Hematopoietic multipotent progenitor cell treated with erythropoietin and hydrocortisone succinate and interleukin-3 and kit ligand, for 8 days (in vitro differentiated cells): ENCODE measurements at regions not wholly inside any gene's neighbourhood (a gene's known extent, or its start where the extent isn't known, plus 50 kb on each side); places are given as distances from the start of the nearest gene placed in this dataset.

Source experiments
- DNase-seq: peaks from one replicate; pipeline ENCODE4 v3.0.0-alpha.2; 2015

- no peak for DNase-seq
These were observed 223.1 kb upstream of the JUN start for GRCh38 chr1:59006932-59007331.

DNA sequence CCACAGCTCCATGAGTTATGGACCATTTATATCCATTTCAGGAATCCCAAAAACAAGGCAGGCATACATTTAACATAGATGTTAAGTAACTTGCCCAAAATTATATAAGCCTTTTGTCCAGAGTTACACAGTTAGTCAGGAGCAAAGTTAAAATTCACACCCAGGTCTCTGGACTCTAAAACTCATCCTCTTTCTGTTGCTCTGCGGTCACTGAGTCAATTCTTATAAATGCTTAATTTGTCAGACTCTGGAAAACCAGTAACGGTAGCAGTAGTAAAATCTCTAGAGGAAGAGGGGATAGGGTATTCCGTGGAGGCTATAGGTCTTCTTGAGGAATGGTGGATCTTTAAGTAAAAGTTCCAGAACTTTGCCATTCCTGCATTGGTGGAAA lies 223.6 kb upstream of the JUN start:
- no peak for DNase-seq

GRCh38 chr1:59007820-59008598 lies 224.2 kb upstream of the JUN start:
- peak; percentile 8 for DNase-seq

DNA sequence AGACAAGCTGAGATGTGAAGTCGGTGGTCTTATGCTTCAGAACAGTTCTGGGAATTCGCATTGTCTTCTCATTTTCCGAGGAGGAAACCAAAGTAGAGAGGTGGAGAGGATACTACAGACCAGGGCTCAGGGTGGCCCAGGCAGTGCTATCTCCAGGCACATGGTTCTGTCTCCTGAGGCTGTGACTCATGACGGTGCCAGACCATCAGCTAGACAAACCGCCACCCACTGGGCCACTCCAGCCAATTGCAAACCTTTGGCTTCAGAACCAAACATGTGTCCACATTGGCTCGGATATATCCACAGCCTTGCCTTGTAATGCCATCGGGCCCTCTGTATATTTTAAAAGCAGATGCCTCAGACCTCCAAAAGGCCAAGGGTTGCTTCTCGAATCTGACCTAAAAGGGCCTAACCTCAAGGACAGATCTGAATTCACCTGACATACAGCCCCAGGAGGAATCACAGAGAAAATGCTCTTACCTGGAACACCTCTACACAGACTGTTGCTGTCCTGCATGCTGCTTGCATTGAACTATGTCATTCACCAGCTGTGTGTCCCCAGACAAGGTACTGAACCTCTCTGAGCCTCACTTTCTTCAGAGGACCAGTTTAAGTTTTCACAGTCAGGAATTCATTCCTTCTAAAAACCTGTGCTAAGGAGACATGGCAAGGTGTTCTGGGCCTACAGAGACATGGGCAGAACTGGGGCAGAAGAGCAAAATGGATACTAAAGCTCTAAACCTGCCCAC lies 224.9 kb upstream of the JUN start:
- DNase-seq, result peak; percentile 17

GRCh38 chr1:59011663-59012062 lies 227.8 kb upstream of the JUN start:
- DNase-seq, result no peak

- DNase-seq, result no peak
These were observed 228.5 kb upstream of the JUN start for GRCh38 chr1:59012378-59012777.

- DNase-seq, result no peak
These were observed 229.6 kb upstream of the JUN start for GRCh38 chr1:59013276-59013927.

DNA sequence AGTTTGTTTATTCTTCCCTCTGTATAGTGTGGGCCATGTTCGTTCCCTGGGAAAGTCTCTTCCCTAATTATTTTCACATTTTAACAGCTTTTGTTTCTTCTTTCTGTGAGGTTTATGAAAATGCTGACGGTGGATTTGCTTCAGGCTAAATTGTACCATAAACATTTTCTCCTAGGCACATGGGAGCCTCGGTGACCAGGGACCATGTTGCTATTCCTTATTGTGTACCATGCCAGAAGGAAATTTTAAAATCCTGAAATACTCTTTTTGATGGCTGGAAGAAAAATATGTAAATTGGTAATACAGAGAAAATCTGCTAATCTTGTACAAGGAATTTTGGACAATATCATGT lies 230.1 kb upstream of the JUN start:
- DNase-seq, result no peak

- DNase-seq, result no peak
These were observed 231.0 kb upstream of the JUN start for GRCh38 chr1:59014827-59015226.

- DNase-seq, result no peak
These were observed 231.9 kb upstream of the JUN start for GRCh38 chr1:59015708-59016107.

- no peak for DNase-seq
These were observed 232.5 kb upstream of the JUN start for GRCh38 chr1:59016390-59016789.

DNA sequence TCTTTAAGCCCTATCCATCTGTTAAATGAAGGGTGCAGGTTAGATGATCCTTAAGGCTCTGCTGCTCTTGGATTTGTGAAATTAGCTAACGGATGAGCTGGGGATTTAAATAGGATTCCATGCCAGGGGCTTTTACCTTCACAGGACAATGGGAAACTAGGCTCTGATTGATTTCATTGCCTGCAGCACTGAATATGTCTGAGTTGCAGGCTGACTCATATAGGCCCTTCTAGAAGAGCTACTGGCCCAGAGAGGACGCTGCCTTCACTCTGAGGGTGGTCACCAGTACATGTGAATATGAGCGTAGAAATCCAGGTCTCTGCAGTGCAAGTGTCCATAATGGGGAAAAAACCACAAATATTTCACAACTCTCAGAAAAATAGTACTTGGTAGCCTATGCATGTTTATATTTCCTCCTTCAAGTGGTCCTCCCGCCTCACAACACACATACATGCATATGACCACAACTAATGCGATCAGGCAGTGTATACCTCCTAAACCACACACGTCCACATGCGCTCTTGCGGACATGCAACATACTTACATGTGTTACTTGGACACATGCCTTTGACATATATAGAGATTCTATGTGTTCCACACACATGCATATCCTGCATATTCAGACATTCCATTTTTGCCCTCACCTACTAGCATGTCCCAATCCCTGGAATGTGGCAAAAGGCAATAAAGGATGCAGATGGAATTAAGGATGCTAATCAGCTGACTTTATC lies 233.8 kb upstream of the JUN start:
- no peak for DNase-seq

DNA sequence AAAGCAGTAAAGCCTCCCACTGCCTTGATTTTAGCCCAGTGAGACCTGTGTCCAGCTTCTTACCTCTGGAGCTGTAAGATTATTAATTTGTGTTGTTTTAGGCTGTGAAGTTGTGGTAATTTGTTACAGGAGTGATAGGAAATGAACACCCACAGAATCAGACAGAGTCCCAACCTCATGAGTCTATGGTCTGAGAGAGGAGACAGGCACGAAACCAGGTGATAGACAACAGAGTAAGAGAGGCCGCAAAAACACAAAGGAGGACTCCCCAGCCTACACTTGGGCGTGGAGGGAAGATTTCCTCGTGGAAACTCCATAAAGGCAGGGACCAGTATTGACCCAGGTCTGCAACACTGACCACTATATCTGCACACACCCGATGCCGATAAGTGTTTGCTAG lies 234.6 kb upstream of the JUN start:
- DNase-seq, result no peak

DNA sequence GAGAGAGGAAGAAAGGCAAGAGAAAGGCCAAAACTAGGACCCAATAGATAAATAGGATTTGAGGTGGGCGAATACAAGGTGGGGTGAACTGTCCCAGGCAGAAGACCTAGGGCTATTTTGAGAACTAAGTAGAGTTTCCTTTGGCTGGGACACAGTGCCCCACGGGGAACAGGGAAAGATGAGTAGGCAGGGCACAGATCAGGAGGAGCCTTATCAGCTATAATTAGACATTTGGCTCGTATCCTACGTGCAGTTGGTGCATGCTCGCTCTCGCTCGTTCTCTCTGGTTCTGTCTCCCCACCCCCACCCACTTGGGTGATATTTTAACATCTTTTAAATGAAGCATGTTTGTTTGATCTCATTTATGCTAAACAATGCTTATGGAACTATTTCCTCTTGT lies 235.0 kb upstream of the JUN start:
- no peak for DNase-seq

GRCh38 chr1:59020151-59020997 lies 236.5 kb upstream of the JUN start:
- peak; percentile 49 for DNase-seq

DNA sequence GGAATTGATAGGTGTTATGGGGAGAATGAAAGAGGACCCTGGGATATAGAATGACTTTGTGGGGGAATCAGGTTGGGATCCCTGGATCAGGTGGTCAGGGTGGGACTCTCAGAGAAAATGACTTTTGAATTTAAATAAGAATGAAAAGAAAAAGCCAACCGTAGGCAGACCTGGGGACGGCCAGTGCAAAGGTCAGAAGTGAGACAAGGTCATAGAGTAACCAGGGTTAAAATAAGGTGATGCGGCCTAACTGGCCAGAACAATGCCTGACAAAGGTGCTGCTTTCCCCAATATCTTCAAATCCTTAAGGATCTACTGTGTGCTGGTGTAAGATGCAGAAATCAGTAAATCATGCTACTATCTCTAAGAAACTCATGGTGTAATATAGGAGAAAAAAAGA lies 238.4 kb upstream of the JUN start:
- DNase-seq, result no peak

- DNase-seq, result no peak
These were observed 239.0 kb upstream of the JUN start for GRCh38 chr1:59022799-59023198.

- no peak for DNase-seq
These were observed 241.4 kb upstream of the JUN start for GRCh38 chr1:59025201-59025600.

- no peak for DNase-seq
These were observed 242.1 kb upstream of the JUN start for GRCh38 chr1:59025898-59026426.

GRCh38 chr1:59026472-59026948 lies 242.7 kb upstream of the JUN start:
- DNase-seq, result peak; percentile 4

DNA sequence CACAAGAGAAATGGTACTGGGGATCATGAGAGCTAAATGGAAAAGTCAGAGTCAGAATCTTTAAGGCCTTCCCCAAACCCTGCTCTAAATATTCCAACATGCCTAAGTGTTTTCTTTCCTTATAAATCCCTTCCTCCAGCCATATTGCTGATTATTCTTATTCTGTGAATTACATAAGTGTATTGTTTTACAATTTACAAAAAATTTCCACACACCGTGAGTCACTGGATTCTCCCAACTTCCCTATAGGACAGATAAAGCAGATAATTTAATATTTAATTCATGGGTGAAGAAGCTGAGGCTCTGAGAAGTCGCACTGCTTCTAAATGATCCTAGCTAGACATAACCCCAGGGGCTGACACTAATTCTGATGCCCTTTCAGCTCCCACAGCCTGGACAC lies 243.3 kb upstream of the JUN start:
- DNase-seq, result no peak

DNA sequence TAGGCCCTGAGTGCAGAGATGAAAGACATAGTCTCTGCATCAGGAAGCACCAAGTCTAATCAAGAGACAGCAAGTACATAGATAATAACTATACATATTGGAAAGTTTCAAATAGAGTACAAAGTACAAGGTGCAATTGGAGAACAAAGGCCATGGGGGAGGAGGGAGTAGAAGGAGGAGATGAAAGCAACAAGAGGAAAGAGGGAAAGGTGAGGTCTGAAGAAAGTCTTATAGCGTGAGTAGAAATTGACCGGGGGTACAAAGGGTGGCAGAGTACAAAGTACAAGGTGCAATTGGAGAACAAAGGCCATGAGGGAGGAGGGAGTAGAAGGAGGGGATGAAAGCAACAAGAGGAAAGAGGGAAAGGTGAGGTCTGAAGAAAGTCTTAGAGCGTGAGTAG lies 244.2 kb upstream of the JUN start:
- DNase-seq, result no peak
